HG03039 (cell line): ENCODE measurements at regions not wholly inside any gene's neighbourhood (a gene's known extent, or its start where the extent isn't known, plus 50 kb on each side); places are given as distances from the start of the nearest gene placed in this dataset.
"Not testable (repeated sequence)": the region's sequence is repeated elsewhere in the genome, so short reads cannot be mapped to it uniquely, and the experiment has no call there.

Source experiments
- ATAC-seq: cut with Tn5 transposase; IDR thresholded peaks from one replicate; pipeline ENCODE4 v1.9.1; 2021; ENCODE audit warnings: mild to moderate bottlenecking, moderate library complexity; ENCODE audit not compliant: unreplicated experiment

- ATAC-seq, result no peak
These were observed 339.1 kb downstream of the SATB1 start for GRCh38 chr3:18086078-18086477.

DNA sequence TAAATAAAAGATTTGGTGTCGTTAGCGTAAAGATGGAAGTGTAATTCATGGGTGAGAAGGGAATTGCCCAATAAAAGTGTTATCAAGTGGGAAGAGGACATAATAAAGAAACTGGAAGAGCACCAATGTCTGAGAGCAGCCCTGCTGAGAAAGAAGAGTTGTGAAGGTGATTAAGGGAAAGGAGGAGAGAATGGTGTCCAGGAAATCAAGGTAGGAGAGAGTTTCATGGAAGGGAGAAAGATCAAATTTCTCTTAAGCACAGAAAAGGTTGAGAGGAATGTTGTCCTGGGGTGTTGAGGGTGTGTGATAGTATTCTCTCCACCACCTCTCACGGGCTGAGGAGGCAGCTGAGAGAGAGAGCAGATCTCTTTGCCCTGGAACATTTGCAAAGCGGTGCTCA, 339.7 kb downstream of the SATB1 start:
- ATAC-seq, result no peak

GRCh38 chr3:18083273-18083590, 340.8 kb upstream of the TBC1D5 start:
- ATAC-seq, result not testable (repeated sequence)

DNA sequence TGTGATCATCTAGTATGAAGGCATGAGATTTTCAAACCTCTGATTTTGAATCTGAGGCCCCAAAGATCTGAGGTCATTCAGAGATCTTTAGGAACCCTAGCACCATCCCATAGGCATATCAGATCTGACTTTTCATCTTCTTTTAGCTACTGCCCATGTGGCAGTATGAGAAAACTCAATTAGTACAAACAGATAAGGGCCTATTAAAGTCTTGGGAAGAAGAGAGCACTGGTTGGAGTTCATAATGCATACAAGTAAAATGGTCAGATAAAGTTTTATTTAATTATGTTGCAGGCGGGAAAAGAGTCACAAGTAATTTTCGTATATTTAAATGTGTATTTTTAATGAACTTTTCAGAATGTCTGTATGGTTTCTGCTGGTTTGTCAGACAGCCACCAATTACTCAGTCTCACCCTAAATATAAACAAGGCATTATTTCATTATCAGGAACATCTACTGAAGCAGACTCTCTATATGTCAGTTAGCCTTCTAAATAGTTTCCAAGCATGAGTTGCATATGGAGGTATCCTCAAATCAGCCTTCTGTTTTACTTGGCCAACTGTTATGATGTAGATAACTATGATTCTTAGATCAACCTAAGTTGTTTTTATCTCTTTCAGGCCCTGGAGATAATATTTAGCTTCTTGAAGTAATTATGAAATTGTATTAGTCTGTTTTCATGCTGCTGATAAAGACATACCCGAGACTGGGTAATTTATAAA, 340.3 kb upstream of the TBC1D5 start:
- ATAC-seq, result no peak

- no peak for ATAC-seq
These were observed 337.8 kb upstream of the TBC1D5 start for GRCh38 chr3:18080198-18080689.

- no peak for ATAC-seq
These were observed 337.3 kb upstream of the TBC1D5 start for GRCh38 chr3:18079739-18080138.

- no peak for ATAC-seq
These were observed 336.6 kb upstream of the TBC1D5 start for GRCh38 chr3:18079062-18079461.

DNA sequence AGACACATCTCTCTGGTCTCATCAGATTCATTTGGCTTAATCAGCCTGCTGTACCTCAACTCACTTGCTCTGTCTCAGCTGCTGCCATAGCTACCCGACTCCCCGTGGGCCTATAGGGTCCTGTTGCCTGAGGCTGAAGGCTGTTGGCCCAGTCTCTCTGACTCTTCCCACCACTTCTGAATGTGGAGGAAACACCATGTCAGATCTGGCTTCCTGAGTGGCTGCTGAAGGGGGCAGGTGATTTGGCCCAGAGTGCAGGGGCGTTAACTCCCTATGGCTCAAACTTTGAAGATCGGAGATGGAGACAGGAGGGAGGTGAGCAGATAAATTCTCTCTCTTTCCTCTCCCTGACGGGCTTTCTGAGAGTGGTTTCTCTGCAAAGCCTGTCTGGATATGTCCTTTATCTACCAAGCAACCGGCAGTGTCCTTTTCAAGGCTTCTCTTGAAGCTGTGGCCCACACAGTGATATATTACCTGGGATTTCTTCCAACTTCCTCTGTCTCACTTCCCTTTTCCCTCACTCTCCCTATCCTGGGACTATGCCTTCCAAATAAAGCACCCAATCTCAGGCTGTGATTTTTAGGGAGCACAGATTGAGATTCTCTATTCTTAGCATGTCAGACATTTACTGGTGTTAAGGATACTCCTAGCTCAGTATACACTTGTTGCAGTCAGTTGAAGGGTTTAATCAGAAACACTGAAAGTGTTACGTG, 334.9 kb upstream of the TBC1D5 start:
- no peak for ATAC-seq

GRCh38 chr3:18076301-18076700, 333.9 kb upstream of the TBC1D5 start:
- ATAC-seq, result no peak

DNA sequence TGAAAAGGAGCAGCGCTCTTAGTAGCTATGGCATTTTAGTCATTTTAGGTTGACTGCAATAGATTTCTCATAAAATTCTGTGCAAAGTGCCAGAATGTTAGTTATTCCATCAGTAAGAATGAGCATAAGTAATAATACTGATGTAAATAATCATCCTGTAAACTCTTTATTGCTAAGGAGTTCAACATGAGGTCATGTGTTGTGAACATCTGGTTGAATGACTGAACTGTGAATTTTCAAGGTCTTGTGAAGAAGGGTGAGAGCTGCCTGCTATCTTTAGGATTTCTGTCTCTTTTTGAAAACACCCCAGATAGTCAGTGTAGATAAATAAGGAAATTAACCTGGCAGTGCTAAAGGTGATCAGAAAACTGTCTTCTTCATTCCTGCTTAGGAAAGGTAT, 333.4 kb upstream of the TBC1D5 start:
- no peak for ATAC-seq

GRCh38 chr3:18071833-18072232, 329.4 kb upstream of the TBC1D5 start:
- no peak for ATAC-seq

DNA sequence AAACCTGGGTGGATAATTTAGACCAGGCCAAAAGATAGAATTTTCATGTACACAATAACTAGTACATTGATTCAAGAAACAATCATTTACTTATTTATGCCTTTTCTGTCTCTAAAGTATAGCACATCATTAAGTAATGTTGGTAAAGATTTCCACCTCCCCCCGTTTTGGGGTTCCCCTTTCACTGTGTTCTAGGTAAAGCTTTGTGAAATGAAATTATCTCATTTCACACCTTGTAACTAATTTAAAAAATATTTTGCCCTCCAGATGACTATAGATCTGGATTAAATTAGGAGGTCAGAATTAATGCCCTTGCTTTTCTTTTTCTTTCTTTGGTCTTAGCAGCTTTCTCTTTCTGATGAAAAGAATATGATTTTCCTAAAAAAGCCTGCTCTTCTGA, 328.5 kb upstream of the TBC1D5 start:
- ATAC-seq, result no peak

DNA sequence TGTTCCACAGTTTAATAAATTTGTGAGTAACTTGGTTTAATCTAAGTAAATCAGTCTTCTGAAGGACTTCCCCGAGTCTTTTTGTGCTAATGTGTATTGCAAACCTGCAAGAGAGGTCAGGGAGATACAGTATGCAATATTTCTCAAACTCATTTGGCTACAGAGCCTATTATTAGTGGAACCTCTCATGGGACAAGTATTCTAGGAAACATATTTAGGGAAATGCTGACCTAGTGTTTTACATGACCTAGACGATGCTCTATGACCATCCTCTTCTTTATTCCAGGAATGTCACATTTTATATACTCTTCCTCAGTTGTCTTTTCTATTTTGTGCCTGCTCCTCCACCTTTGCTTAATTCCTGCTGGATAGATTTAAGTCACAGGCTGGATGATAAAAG, 327.8 kb upstream of the TBC1D5 start:
- ATAC-seq, result no peak

- ATAC-seq, result no peak
These were observed 327.1 kb upstream of the TBC1D5 start for GRCh38 chr3:18069568-18069967.

DNA sequence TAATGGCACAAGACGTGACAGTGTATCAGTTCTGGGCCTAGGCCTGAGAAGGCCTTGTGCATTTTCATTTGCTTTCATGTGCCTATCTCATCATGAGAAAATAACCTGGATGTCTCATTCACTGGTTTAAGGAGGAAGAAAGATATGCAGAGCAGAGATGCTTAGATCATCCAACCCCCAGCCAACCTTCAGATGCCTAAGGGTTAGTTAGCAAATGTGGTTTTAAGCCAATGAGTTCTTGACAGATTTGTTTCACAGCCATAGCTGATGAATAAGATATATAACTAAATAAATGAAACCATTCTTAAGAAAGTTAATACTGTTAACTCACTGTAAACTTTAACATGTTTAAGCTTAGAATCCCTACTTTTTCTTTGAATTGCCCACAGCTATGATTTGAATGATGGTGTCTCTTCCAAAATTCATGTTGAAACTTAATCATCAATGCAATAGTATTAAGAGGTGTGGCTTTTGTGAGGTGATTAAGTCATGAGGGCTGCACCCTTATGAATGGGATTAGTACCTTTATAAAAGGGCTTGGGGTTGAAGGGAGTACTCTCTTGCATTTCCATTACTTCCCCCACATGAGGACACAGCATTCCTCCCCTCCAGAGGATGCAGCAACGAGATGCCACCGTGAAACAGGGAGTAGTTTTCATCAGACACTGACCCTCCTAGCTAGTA, 324.6 kb upstream of the TBC1D5 start:
- no peak for ATAC-seq

DNA sequence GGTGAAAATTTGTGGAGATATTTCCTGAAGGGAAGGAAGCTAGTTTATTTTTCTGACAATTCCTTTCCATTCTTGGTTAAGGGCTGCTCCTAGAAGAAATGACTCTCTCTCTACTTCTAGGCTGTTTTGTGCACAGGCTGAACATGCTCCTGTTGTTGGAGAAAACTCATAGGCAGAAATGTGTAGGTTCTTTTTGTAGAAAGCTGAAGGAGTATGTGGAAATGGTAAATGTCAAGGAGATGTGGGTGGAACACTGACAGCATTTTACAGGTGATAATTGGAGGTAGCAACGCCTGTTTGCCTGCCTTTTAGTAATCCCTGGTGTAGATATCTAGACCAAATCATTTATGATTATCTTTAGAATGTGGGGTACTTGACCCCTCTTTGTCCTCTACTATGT, 322.2 kb upstream of the TBC1D5 start:
- no peak for ATAC-seq

DNA sequence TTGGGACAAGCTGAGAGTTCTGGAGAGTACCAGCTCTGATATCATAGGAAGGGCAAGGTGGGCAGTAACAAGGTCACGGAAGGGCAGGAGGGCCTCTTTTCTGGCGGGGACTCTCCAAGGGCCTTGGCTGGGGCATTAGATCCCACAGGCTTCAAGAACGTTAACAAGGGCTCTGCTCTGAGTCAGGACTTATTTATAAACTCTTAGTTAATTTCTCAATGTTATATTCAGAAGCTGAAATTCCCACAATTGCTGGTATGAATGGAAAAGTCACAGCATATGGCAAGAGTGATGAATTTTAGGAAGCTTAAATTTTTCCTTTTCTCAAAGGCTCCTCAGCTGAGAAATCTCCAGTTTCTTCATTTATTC, 320.2 kb upstream of the TBC1D5 start:
- no peak for ATAC-seq

DNA sequence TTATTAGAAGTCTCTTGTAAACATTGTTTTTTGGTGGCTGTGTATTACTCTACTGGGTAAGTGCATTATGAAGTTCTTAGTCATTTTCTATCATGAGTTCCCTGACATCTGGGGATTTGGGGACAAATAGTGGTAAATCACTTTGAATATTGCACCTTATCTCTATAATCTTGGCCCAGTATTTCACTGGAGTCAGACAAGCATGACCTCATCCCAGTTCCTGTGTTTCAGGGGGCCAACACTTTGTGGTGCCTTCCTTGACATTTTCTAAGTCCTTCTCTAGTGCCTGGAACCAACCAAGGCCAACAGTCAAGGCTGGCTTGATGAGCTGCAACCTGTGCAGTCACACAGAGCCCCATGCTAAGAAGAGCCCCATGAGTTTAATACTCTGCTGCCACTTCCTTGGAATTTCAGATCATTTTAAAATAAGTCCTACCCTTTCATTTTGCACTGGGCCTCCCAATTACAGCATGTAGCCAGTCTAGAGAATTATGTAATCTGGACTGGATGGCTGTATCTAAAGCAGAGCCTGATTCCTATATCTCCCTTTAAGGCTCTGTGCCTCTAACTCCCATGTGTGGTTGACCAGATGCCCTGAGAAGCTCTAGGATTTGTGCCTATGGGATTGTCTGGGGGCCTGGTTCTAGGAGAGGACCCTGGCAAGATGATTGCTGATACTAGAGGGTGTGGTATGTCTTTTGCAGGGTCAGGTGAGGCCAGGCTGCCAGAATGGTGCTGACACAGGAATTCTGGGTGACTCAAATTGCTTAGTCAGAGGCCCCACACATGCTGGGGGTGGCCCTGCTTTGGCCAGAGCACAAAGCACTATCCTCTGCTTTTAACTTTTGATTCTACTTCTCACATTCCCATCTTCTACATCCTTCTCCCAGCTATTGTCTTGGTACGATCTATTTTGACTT, 319.6 kb upstream of the TBC1D5 start:
- ATAC-seq, result no peak

DNA sequence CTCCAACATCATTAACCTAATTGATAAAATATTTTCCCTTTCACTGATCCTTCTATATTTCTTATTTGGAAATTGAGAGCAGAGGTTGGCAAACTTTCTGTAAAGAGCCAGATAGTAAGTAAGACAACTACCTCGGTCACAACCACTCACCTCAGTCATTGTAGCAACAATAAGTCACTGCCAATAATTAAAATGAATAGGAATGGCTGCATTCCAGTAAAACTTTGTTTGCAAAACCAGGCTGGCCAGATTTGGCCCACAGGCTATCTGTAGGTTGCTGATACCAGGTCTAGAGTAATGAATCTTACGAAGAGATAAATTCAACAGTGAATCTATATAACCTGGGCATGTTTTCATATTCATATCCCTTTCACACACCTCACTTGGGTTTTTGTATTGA, 316.2 kb upstream of the TBC1D5 start:
- no peak for ATAC-seq

GRCh38 chr3:18057471-18058091, 315.1 kb upstream of the TBC1D5 start:
- no peak for ATAC-seq

DNA sequence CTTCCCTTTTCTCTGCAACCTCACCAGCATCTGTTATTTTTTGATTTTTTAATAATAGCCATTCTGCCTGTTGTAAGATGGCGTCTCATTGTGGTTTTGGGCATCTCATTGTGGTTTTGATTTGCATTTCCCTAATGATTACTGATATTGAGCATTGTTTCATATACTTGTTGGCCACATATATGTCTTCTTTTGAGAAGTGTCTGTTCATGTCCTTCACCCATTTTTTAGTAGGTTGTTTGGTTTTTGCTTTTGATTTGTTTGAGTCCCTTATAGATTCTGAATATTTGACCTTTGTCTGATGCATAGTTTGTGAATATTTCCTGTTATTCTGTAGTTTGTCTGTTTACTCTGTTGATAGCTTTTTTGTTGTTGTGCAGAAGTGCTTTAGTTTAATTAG, 312.2 kb upstream of the TBC1D5 start:
- no peak for ATAC-seq
